Cerebellar cortex (tissue), 1 donor: ENCODE measurements at regions not wholly inside any gene's neighbourhood (a gene's known extent, or its start where the extent isn't known, plus 50 kb on each side); places are given as distances from the start of the nearest gene placed in this dataset.
A peak's percentile ranks its signal among the peaks of the same experiment; 100 is the strongest.

Experiments used
- DNase-seq: peaks from one replicate; pipeline ENCODE4 v3.0.0-alpha.2; 2015; ENCODE audit warnings: low spot score

- no peak for DNase-seq
Observed at GRCh38 chr5:161134083-161134482, 282.1 kb upstream of the ATP10B start.

DNA sequence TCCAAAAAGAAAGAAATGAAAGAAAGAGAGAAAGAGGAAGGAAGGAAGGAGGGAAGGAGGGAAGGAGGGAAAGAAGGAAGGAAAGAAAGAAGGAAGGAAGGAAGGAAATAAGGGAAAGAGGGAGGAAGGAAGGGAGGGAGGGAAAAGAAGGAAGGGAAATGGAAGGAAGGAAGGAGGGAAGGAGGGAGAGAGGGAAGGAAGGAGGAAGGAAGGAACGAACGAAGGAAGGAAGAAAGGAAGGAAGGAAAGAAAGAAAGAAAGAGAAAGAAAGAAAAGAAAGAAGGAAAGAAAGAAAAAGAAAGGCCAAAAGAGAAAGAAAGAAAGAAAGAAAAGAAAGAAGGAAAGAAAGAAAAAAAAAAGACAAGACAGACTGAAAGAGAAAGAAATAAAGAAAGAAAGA is 263.9 kb upstream of the ATP10B start:
- no peak for DNase-seq

GRCh38 chr5:161112371-161112770 is 260.4 kb upstream of the ATP10B start:
- no peak for DNase-seq

DNA sequence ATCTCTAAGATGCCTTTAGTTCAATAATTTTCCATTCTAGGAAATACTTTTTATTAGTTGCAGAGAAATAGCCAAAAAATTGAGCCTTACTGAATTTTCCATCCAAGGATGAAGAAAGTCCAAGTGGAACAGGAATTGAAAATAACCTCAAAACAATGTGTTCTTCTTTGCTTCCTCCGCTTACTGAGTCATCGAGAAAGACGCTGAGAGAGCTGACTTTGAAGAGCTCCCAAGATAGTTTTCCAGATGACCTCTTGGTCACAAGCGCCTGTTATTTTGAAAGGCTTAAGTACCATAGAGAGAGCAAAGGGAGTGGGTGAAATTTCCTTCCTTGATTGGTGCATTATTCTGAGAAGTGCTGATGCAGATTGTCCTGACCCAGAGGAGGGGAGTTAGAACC is 253.5 kb upstream of the ATP10B start:
- no peak for DNase-seq

DNA sequence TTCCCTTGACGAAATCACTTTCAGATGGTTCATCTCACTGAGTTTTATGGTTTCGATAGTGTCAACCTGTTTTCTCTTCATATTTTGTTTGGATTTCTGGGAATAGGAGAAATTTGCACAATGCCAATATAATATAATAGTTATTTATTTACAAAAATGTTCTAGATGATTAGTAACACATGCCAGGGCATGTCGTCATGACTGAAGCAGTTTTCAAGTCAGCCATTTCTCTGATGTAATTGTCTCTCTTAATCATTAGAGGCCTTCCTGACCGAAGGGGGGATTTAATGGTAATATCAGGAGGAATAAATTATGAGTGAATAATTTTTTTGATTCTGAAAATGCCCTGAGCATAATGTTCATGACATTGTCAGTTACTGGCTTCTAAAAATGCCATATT is 246.5 kb upstream of the ATP10B start:
- DNase-seq = no peak

DNA sequence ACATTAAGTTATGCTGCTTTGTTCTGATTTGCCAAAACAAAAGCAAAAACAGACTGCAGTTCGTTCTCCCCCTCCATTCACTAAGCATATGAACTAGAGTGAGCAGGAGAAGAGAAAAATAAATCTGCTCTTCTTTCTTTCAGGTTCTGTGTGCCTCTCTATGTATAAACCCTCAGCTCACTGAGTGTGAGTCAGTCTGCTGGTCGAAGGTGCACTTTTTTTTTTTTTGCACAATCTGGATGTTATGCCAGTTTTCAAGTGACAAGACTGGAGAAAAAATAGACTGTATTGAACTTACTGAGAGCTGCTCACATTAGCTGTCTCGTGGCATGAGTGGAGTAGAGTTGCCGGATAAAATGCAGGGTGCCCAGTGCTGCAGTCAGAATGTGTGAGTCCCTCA is 244.6 kb upstream of the ATP10B start:
- no peak for DNase-seq

DNA sequence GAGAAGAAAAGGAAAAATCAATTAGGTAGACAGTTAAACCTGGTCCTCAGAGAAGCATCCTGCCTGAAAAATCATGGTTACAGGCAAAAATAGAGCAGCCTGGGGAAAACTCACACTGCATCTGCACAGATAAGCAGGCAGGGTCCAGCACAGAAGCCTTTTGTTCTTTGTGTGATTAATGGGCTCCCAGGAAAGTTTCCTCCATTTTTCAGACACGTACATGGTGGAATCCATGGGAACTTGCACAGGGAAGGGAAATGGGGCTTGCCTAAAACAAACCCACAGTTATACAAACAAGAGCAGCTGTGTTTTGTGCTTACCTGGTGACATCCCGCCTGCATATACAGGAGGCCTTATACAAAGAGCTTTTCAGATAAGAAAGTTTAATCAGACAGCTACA is 243.9 kb upstream of the ATP10B start:
- DNase-seq = no peak

DNA sequence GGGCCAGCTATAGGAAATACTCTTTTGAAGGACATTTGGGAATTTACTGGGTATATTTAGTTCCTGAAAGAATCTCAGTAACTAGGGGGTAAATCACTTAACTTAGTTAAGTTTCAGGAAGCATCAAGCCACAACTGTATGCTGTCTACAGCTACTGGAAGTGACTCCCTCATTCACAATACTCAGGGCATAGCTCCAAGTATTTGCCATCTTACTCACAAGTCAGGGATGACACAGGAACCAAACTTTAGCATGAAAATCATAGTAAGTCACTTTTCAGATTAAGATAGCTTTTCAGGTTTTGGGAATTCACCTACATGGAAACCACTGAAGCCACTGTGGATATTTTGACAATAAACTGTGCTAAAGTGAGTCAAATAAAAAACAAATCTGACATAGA is 242.4 kb upstream of the ATP10B start:
- DNase-seq = no peak

DNA sequence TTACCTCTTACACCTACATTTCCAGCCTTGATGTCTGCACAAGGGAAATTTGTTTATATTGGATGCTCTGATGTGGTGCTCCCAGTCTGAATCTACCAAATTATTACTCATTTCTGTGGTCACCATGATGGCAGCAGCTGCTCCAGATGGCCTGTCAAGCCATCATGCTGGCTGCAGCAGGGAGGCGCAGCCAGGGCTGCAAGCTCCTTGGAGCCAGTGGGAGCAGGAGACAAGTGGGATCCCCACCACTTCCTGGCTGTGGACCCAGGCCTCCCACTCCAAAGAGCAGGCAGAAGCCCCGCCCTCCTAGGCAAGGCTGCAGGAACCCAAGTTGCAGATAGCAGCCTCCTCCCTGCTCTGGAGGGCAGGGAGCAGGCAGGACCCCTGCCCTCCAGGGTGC is 241.1 kb upstream of the ATP10B start:
- no peak for DNase-seq

GRCh38 chr5:161089569-161089968 is 237.6 kb upstream of the ATP10B start:
- DNase-seq = no peak

DNA sequence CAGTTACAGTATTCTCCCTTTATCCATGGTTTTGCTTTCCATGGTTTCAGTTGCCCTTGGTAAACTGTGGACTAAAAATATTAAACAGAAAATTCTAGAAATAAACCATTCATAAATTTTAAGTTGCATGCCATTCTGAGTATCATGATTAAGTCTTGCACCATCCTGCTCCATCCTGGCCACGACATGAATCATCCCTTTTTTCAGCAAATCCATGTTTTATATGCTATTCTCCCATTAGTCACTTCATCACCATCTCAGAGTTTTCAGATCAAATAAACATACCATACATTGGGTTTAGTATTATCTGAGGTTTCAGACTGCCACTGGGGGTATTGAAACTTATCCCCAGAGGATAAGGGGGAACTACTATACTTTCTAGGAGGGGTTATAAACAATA is 234.4 kb upstream of the ATP10B start:
- DNase-seq = no peak

- no peak for DNase-seq
Observed at GRCh38 chr5:161085056-161085455, 233.0 kb upstream of the ATP10B start.

GRCh38 chr5:161084115-161084514 is 232.1 kb upstream of the ATP10B start:
- DNase-seq = no peak

- DNase-seq = no peak
Observed at GRCh38 chr5:161078793-161079192, 226.8 kb upstream of the ATP10B start.

GRCh38 chr5:161077936-161078545 is 226.0 kb upstream of the ATP10B start:
- no peak for DNase-seq

- DNase-seq = no peak
Observed at GRCh38 chr5:161077496-161077895, 225.5 kb upstream of the ATP10B start.

DNA sequence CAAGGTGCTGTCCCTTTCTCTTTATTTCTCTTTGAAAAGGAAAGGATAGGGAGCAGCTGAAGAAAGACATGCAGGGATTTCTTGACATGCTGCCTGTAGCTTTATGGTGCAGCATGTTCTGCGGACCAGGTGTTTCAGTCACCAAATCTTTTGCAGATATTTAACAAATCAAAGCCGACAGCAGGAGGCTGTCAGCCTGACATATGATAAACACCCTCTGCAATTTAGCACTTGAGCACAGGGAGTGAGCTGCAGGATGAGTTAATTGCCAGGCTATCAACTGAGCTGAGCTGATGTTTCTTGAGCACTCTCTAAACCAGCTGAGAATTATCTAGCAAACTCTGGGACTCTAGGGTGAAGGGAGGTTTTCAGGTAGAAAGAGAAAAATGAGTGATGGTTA is 212.8 kb upstream of the ATP10B start:
- DNase-seq = peak; percentile 6

DNA sequence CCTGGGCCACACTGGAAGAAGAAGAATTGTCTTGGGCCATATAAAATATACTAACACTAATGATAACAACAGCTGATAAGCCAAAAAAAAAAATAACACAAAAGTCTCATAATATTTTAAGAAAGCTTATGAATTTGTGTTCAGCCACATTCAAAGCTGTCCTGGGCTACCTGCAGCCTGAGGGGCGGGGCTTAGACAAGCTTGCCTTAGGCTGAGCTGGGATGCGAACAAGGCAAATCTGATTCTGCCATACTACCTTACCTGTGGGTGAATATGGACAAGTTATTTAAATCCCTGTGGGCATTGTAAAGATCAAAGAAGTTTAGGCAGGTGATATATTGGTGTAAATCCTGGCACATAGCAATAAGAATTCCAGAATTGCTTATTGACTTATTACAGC is 212.3 kb upstream of the ATP10B start:
- no peak for DNase-seq

- no peak for DNase-seq
Observed at GRCh38 chr5:161058781-161059180, 206.8 kb upstream of the ATP10B start.

- no peak for DNase-seq
Observed at GRCh38 chr5:161051920-161052500, 200.0 kb upstream of the ATP10B start.

DNA sequence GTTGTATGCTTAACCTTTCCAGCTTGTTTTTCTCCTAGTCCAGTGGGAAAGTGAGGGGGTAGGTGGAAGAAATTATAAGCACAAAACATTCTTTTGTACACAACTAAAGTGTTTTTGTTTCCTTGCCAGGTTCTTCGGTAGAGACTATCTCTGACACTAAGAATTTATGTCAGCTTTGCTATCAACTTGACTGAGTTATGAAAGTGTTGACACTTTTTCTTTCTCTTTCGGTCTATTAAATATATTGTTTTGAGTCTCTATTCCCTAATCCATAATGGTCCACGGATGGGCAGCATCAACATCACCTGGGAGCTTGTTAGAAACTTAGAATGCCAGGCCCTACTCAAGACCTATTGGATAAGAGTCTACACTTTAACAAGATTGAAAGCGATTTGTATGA is 195.0 kb upstream of the ATP10B start:
- no peak for DNase-seq

DNA sequence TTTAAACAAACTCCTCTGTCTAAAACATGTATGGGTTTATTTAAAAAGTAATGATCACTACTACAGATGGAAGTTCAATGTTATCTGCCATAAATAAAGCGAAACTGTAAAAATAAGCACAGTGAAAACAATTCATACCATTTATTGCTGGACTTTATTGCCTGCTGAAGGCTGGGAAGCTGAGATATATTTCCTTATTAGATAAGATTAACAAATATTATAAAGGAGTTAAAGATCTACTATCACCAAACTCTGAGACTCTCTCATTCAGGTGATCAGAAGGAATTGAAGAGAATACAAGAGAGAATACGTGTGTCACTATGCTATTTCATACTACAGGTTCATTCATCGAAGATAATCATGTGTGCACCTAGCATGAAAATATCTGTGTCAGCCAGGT is 190.9 kb upstream of the ATP10B start:
- DNase-seq = no peak

DNA sequence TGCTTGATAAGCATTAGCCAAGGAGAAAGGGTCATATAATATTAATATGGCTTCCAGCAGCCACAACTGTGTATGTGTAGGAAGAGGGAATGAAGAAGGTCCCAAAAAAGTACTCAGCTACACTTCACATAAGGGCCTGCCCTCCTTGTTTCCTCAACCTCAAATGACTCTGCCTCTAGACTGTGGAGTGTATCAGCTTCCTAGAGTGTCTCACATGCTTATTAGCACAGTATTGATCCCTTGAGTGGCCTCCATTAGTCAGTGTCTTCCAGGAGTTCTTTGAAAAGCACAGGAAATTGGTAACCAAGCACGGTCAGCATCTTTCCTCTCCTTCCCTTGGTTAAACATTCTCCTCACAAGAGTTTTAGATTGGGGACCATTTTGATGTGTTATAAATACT is 190.4 kb upstream of the ATP10B start:
- DNase-seq = no peak

DNA sequence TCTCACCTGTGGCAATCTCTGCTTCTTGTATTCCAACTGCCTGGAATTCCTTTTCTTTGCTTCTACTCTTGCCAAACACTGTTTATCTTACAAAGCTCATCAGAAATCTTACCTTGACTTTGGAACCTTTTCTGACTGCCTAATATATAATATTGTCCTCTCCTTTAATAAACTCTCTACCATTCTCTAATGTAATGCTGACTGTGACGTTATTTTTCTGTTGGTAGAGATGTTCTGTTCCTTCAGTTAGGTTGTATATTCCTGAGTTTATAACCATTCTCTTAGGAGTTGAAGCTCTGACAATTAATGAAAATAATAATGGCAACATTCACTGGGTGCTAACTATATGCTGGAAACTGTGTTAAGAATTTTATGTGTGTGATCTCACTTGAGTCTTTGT is 188.8 kb upstream of the ATP10B start:
- no peak for DNase-seq

- DNase-seq = no peak
Observed at GRCh38 chr5:161036296-161036695, 184.3 kb upstream of the ATP10B start.
